Neutrophil (primary cell): ENCODE measurements at regions not wholly inside any gene's neighbourhood (a gene's known extent, or its start where the extent isn't known, plus 50 kb on each side); places are given as distances from the start of the nearest gene placed in this dataset.
"Not testable (repeated sequence)": the region's sequence is repeated elsewhere in the genome, so short reads cannot be mapped to it uniquely, and the experiment has no call there.

ENCODE experiments used
- H3K27ac ChIP-seq: fragments of 200-600 bp; sonication (generic); 2 replicates; pipeline ENCODE4 v1.5.1; 2016; ENCODE audit warnings: mild to moderate bottlenecking, moderate library complexity
- H3K27me3 ChIP-seq: fragments of 200-600 bp; sonication (generic); 2 replicates; pipeline ENCODE4 v1.6.0; 2016; ENCODE audit warnings: mild to moderate bottlenecking
- H3K36me3 ChIP-seq: fragments of 200-600 bp; sonication (generic); 2 replicates; pipeline ENCODE4 v1.5.1; 2017
- H3K4me1 ChIP-seq, 2 experiments: fragments of 200-600 bp in 1 of 2; sonication (generic) in 1 of 2; 1 replicate in 1 of 2; 2 replicates in 1 of 2; pipeline versions ENCODE4 v1.5.1 to v1.6.1; 2013 to 2016; ENCODE audit warnings: low read depth in 1 of 2, low read length in 1 of 2, mild to moderate bottlenecking in 1 of 2, moderate library complexity in 1 of 2; ENCODE audit not compliant: control insufficient read depth in 1 of 2, insufficient read depth in 1 of 2
- H3K4me3 ChIP-seq, 2 experiments: fragments of 200-600 bp in 1 of 2; sonication (generic) in 1 of 2; 1 replicate in 1 of 2; 2 replicates in 1 of 2; pipeline ENCODE4 v1.5.1; 2013 to 2016; ENCODE audit warnings: low read depth in 1 of 2, low read length in 1 of 2, mild to moderate bottlenecking in 1 of 2, moderate library complexity in 1 of 2
- H3K9me3 ChIP-seq: fragments of 200-600 bp; sonication (generic); 2 replicates; pipeline ENCODE4 v1.5.1; 2016
- CTCF ChIP-seq: fragments of 200-600 bp; sonication (generic); IDR thresholded peaks from 2 replicates; pipeline ENCODE4 v1.5.1; 2016; ENCODE audit warnings: antibody characterized with exemption

- no peaks in the 10 kb centered on the region for H3K36me3 ChIP-seq
- no peaks in the 10 kb centered on the region for H3K27me3 ChIP-seq
Measured at GRCh38 chr11:81960443-81960842, 773.2 kb downstream of the FAM181B start.

DNA sequence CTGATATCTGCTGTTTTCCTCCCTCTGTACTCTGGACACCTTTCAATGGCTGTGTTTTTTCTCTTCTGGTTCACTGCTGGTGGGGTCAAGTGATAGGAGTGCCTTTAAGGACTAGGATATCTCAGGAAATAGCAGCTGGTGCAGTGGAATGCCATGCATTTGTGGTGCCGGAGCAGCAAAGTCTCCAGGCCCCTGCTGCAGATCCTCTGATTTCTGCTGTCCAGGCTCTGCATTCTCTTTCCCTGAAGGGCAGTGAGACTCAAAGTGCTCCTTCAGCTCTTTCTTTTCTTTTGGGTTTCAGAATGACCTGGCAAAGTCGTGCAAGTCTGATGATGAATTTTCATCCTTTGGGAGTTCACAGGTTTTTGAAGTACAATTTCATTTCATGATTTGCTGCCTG is 774.3 kb downstream of the FAM181B start:
- no peaks in the 10 kb centered on the region for H3K27me3 ChIP-seq
- no peaks in the 10 kb centered on the region for H3K36me3 ChIP-seq
- no peak for TF ChIP-seq CTCF
- no peak overlapping the region for H3K27ac ChIP-seq
- H3K9me3 ChIP-seq: no peaks in the 10 kb centered on the region
- no peak overlapping the region for H3K4me3 ChIP-seq
- no peaks in the 10 kb centered on the region for H3K4me1 ChIP-seq

More at GRCh38 chr11:81960443-81960842, 773.2 kb downstream of the FAM181B start:
- Histone ChIP-seq H3K27ac (no peak overlapping the region), H3K4me3 (no peak overlapping the region), H3K9me3 (no peaks in the 10 kb centered on the region), H3K4me1 (no peaks in the 10 kb centered on the region)
- no peak for TF ChIP-seq CTCF

GRCh38 chr11:81954301-81954700 is 779.4 kb downstream of the FAM181B start:
- not testable (repeated sequence) for H3K4me3 ChIP-seq, H3K4me1 ChIP-seq, H3K27me3 ChIP-seq, H3K9me3 ChIP-seq, H3K36me3 ChIP-seq, H3K27ac ChIP-seq

GRCh38 chr11:81946831-81947230 is 786.8 kb downstream of the FAM181B start:
- no peak overlapping the region for H3K4me3 ChIP-seq
- H3K4me1 ChIP-seq: no peaks in the 10 kb centered on the region
- no peaks in the 10 kb centered on the region for H3K9me3 ChIP-seq
- no peak overlapping the region for H3K27ac ChIP-seq
- no peak for TF ChIP-seq CTCF
- no peaks in the 10 kb centered on the region for H3K27me3 ChIP-seq
- H3K36me3 ChIP-seq: no peaks in the 10 kb centered on the region

GRCh38 chr11:81942646-81943045 is 791.0 kb downstream of the FAM181B start:
- no peaks in the 10 kb centered on the region for H3K4me1 ChIP-seq
- H3K27ac ChIP-seq: no peak overlapping the region
- no peaks in the 10 kb centered on the region for H3K9me3 ChIP-seq
- no peaks in the 10 kb centered on the region for H3K27me3 ChIP-seq
- H3K4me3 ChIP-seq: no peak overlapping the region
- TF ChIP-seq CTCF: no peak
- H3K36me3 ChIP-seq: no peaks in the 10 kb centered on the region

DNA sequence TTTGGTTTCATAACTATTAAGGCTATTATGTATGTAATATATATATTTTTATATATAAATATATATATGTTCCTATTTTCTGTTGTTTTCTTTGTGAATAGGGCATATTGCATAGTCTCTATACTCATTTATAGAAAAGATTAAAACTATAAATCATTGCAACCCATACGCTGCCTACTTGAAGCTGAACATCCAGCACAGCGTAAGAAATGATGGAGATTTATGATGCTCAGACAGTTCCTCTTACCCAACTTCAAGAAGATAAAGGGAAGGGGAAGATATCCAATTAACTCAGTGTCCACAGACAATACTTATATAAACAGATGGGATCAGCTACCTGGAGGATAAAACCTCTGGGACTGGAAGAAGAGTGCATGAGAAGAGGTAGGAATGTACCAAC is 791.7 kb downstream of the FAM181B start:
- Histone ChIP-seq H3K36me3 (no peaks in the 10 kb centered on the region), H3K9me3 (no peaks in the 10 kb centered on the region), H3K4me3 (no peak overlapping the region), H3K27ac (no peak overlapping the region), H3K27me3 (no peaks in the 10 kb centered on the region), H3K4me1 (no peaks in the 10 kb centered on the region)
- TF ChIP-seq CTCF: no peak
